Left kidney (tissue), 1 donor: ENCODE measurements at regions not wholly inside any gene's neighbourhood (a gene's known extent, or its start where the extent isn't known, plus 50 kb on each side); places are given as distances from the start of the nearest gene placed in this dataset.

ENCODE experiments used
- DNase-seq: peaks from one replicate; pipeline ENCODE4 v3.0.0-alpha.2; 2013

- DNase-seq = no peak
Measured at GRCh38 chr1:204736836-204737235, 51.3 kb upstream of the LRRN2 start.

GRCh38 chr1:204738506-204738905 lies 53.0 kb upstream of the LRRN2 start:
- DNase-seq = no peak

DNA sequence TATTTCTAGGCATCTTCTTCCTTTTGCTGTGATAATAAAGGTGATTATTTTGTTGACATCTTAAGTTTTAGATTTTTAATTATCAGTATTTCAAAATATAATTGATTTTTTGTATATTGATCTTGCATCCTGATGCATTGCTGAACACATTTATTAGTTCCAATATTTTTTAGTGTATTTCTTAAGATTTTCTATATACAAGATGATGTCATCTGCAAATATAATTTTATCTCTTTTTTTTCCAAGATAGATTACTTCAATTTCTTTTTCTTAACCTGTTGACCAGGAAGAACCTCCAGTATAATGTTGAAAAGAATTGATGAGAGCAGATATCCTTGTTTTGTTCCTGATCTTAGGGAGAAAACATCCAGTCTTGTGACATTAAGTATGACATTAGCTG lies 54.8 kb upstream of the LRRN2 start:
- DNase-seq = no peak

DNA sequence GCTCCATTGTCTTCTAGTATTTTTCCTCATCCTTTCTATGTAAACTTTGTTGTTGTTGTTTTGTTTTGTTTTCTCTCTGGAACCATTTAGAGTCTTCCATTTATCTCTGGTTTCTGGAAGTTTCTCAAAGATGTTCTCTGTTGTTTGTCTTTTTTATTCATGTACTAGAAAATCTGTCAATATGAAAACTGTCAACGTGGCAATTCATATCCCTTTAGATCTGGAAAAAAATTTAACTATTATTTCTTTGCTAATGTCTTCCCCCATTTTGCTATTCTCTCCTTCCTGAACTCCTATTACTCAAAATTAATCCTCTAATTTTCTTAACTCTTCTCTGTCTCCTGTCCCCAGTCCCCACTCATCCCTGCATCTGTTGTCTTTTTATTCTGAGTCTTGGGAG lies 55.9 kb upstream of the LRRN2 start:
- no peak for DNase-seq

GRCh38 chr1:204742676-204743251 lies 57.2 kb upstream of the LRRN2 start:
- DNase-seq = no peak

DNA sequence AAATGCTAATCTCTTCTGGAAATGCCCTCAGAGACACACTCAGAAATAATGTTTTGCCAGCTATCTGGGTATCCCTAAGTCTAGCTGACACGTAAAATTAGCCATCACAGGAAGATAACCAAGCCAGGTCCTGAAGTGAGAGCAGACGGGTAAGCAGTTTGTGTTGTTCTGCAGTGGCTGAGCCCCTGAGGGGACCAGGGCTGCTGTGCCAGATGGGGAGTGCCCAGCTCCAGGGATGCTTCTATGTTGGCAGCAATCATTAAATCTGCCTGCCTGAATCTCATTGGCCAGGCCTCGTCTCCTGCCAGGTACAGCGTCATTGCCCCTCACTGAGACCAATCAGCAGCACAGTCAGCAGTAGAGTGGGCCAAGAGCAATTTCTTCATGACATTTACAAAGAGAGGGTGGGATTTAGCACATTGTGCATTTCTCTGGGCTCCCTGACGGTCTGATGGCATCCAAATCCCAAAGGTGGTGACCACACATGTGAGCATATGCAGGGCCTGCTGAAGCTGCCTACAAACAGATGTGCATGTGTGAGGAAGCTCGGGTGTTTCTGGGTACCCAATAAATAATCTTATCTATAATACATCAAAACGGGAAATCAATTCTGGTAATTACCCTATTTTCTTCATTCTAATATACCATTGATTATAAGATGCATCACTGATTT lies 58.7 kb upstream of the LRRN2 start:
- DNase-seq = no peak

GRCh38 chr1:204746838-204747442 lies 61.4 kb upstream of the LRRN2 start:
- DNase-seq = no peak

DNA sequence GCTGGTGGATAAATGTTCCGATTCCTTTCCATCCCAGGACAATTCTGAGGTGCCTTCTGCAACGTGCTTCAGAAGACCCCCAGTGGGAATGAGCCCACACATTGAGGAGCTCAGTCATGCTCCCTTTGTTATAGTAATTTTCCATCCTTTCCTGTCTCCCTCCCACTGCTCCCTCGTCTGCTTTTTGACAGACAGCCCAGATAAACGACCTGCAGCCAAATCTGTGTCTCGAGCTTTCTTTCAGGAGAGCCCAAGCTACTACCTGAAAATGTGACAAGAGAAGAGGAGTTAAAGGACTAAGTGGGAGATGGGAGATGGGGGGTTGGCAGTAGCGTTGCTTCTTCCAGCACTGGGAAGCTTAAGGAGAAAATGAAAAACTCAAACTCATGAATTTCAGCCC lies 65.9 kb upstream of the LRRN2 start:
- DNase-seq = no peak

GRCh38 chr1:204751883-204752687 lies 66.5 kb upstream of the LRRN2 start:
- DNase-seq = no peak

- DNase-seq = no peak
Measured at GRCh38 chr1:204752688-204753040, 67.1 kb upstream of the LRRN2 start.

DNA sequence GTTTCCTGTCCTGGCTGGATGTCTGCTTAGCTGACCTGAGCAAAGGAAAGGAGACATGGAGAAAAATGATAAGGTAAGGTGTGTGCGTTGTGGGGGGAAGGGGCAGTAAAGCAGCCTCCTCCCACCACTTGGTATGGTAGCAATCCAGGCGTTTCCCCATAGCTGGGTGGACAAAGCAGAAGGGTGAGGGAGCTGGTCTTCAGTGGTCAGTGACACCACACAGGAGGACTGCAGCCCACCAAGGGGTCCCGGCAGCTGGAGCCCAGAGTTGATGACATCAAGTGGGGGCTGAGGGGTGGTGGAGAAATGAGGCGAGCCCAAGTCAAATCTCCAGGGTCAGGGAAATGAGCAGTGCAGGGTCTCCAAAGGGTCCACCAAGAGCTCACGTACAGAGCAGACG lies 69.3 kb upstream of the LRRN2 start:
- no peak for DNase-seq

GRCh38 chr1:204756349-204756748 lies 70.8 kb upstream of the LRRN2 start:
- DNase-seq = no peak

- DNase-seq = no peak
Measured at GRCh38 chr1:204756811-204757210, 71.3 kb upstream of the LRRN2 start.

GRCh38 chr1:204758601-204759000 lies 73.1 kb upstream of the LRRN2 start:
- no peak for DNase-seq

GRCh38 chr1:204760350-204760749 lies 74.8 kb upstream of the LRRN2 start:
- DNase-seq = no peak

- DNase-seq = no peak
Measured at GRCh38 chr1:204760757-204761156, 75.2 kb upstream of the LRRN2 start.

- DNase-seq = peak; percentile 44
Measured at GRCh38 chr1:204763773-204764427, 78.4 kb upstream of the LRRN2 start.

- DNase-seq = no peak
Measured at GRCh38 chr1:204769997-204770396, 84.5 kb upstream of the LRRN2 start.

GRCh38 chr1:204771358-204771757 lies 85.8 kb upstream of the LRRN2 start:
- no peak for DNase-seq

- no peak for DNase-seq
Measured at GRCh38 chr1:204773246-204773645, 87.7 kb upstream of the LRRN2 start.

GRCh38 chr1:204775546-204775945 lies 90.0 kb upstream of the LRRN2 start:
- DNase-seq = no peak

DNA sequence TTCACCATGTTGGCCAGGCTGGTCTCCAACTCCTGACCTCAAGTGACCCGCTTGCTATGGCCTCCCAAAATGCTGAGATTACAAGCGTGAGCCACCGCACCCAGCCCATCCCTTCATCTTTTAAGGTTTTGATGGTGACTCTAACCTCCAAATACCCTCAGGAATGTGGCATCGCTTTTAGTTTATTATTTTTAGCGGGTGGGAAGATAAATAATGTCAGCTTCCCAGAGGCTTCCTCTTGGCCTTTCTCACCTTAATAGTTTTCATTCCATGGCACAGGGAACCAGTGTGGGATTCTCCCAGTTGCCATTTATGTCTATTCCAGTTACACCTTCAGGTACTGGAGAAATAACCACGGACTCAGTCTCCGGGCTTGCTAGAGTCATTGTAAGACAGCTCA lies 92.1 kb upstream of the LRRN2 start:
- no peak for DNase-seq

DNA sequence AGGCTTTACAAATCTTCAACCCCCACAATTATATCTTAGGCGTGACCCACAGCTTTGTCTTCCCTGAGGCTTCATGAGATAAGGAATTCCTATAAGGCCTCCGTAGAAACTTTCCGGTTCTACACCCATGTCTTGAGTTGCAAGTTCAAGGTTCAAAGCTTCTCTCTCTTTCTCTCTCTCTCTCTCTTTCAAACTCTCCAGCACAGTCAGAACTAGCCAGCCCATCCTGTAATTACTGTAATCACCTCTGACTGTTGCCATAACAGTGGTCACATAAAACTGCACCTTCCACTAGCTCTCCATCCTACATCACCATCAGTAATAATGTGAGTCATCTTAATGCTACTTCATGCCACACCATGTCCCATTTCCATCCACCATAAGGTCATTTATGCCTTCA lies 90.0 kb upstream of the NFASC start:
- DNase-seq = no peak
